HUES6 (cell line): ENCODE measurements at regions not wholly inside any gene's neighbourhood (a gene's known extent, or its start where the extent isn't known, plus 50 kb on each side); places are given as distances from the start of the nearest gene placed in this dataset.
"Not testable (repeated sequence)": the region's sequence is repeated elsewhere in the genome, so short reads cannot be mapped to it uniquely, and the experiment has no call there.

Experiments
- H3K27ac ChIP-seq: 2 replicates; pipeline ENCODE4 v1.7.0; 2013; ENCODE audit warnings: low read depth, mild to moderate bottlenecking, low read length, inconsistent platforms
- H3K27me3 ChIP-seq: 2 replicates; pipeline ENCODE4 v1.6.1; 2013; ENCODE audit warnings: low read length; ENCODE audit not compliant: control insufficient read depth, insufficient read depth
- H3K36me3 ChIP-seq: 2 replicates; pipeline ENCODE4 v1.6.1; 2013; ENCODE audit warnings: low read length; ENCODE audit not compliant: control insufficient read depth, insufficient read depth
- H3K4me1 ChIP-seq: 2 replicates; pipeline ENCODE4 v1.6.1; 2013; ENCODE audit warnings: low read length; ENCODE audit not compliant: control insufficient read depth, insufficient read depth
- H3K4me3 ChIP-seq: 2 replicates; pipeline ENCODE4 v1.5.1; 2013; ENCODE audit warnings: low read depth, low read length
- H3K9ac ChIP-seq: one replicate; pipeline ENCODE4 v1.6.1; 2013; ENCODE audit warnings: mild to moderate bottlenecking, low read length
- H3K9me3 ChIP-seq: 2 replicates; pipeline ENCODE4 v1.6.1; 2013; ENCODE audit warnings: low read depth, low read length; ENCODE audit not compliant: control insufficient read depth, insufficient read depth

- H3K4me1 ChIP-seq = no peaks in the 10 kb centered on the region
- no peak overlapping the region for H3K27ac ChIP-seq
- no peak overlapping the region for H3K9ac ChIP-seq
- no peak overlapping the region for H3K4me3 ChIP-seq
- no peaks in the 10 kb centered on the region for H3K36me3 ChIP-seq
- no peaks in the 10 kb centered on the region for H3K27me3 ChIP-seq
- H3K9me3 ChIP-seq = peaks cover 1% of the 10 kb centered on the region; the same call in 1 of the 2 replicates
These were observed 804.8 kb downstream of the SLITRK1 start for GRCh38 chr13:83077499-83077898.

DNA sequence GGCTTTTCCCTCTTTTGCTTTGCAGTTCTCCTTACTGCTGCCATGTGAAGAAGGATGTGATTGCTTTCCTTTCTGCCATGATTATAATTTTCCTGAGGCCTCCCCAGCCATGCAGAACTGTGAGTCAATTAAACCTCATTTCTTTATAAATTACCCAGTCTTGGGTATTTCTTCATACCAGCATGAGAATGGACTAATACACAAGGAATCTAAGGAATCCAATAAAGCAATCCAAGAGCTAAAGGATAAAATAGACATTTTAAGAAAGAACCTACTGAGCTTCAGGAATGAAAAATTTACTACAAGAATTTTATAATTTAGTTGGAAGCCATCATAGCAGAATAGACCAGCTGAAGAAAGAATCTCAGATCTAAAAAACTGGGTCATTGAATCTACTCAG is 808.3 kb downstream of the SLITRK1 start:
- not testable (repeated sequence) for H3K27me3 ChIP-seq, H3K27ac ChIP-seq, H3K36me3 ChIP-seq, H3K4me3 ChIP-seq, H3K9me3 ChIP-seq, H3K4me1 ChIP-seq, H3K9ac ChIP-seq

GRCh38 chr13:83065108-83065507 is 817.2 kb downstream of the SLITRK1 start:
- Histone ChIP-seq H3K27ac (no peak overlapping the region), H3K9me3 (no peaks in the 10 kb centered on the region), H3K4me1 (no peaks in the 10 kb centered on the region), H3K9ac (no peak overlapping the region), H3K4me3 (no peak overlapping the region), H3K36me3 (no peaks in the 10 kb centered on the region), H3K27me3 (no peaks in the 10 kb centered on the region)

DNA sequence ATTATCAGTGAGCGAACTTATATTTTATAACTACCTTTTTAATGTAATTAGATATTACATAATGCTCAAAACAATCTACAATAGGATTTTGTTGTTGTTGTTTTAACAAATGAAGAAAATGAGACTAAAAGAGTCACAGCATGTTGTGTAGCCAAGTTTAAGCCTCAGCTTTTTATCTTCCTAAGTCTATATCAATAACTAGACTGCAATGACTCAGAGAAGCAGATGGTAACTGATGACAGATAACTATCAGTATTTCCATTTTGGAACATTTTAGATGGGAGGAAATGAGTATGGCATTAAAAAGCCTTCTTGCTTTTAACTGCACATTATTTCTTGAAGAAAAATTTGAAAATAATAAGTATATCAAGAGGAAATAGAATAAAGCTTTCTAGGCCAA is 825.2 kb downstream of the SLITRK1 start:
- no peaks in the 10 kb centered on the region for H3K4me1 ChIP-seq
- no peaks in the 10 kb centered on the region for H3K9me3 ChIP-seq
- H3K36me3 ChIP-seq = no peaks in the 10 kb centered on the region
- H3K9ac ChIP-seq = no peak overlapping the region
- no peak overlapping the region for H3K4me3 ChIP-seq
- H3K27me3 ChIP-seq = no peaks in the 10 kb centered on the region
- H3K27ac ChIP-seq = no peak overlapping the region

DNA sequence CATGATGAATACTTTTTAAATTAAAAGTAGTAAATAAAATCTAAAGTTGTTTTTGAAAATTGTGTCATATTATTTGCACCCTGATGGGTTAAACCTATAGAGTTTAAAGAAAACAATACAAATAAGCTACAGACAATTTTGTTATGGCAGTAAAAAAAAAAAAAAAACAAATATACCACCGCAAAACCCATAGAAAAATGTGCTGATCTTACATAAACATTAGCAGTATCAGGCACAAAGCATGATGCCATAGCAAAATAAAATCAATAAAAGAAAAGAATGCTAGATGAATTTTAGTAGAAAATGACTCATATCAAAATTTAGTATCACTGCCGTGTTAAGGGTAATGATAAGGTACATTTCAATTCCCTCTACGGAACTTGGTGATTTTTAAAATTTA is 826.0 kb downstream of the SLITRK1 start:
- H3K27ac ChIP-seq = no peak overlapping the region
- no peaks in the 10 kb centered on the region for H3K4me1 ChIP-seq
- H3K9me3 ChIP-seq = no peaks in the 10 kb centered on the region
- H3K27me3 ChIP-seq = no peaks in the 10 kb centered on the region
- no peaks in the 10 kb centered on the region for H3K36me3 ChIP-seq
- no peak overlapping the region for H3K4me3 ChIP-seq
- no peak overlapping the region for H3K9ac ChIP-seq

- Histone ChIP-seq H3K9me3 (no peaks in the 10 kb centered on the region), H3K4me1 (no peaks in the 10 kb centered on the region), H3K27ac (no peak overlapping the region), H3K27me3 (no peaks in the 10 kb centered on the region), H3K9ac (no peak overlapping the region), H3K4me3 (no peak overlapping the region), H3K36me3 (no peaks in the 10 kb centered on the region)
These were observed 833.9 kb downstream of the SLITRK1 start for GRCh38 chr13:83048419-83048818.

DNA sequence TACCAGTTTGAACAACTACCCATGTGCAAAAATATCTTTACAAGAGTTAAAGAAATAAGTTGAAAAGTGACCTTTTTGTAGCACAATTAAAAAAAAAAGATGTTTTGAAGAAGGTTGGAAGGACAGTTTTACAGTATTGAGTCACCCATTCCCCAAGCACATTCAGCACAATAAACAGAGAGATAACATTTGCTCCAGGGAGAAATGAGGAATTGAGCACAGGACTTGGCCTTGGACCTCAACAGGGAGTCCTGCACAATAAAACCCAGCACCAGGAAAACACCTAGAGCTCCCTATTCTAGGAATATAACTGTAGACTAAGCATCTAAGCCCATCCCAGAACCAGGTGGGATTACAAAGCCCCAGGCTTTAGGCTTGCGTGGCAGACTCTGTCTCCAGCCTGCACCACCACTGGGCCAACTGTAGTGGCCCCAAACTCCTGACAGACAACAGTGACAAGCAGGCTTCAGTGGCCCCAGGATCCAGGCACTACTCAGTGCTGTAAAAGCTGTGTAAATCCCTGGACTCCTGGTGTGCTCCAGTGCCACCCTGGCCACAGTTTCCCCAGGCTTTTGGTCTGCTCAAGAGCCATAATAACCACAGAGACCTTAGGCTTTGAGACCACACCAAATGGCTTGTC is 857.2 kb downstream of the SLITRK1 start:
- Histone ChIP-seq H3K27ac (no peak overlapping the region), H3K9ac (no peak overlapping the region), H3K4me3 (no peak overlapping the region), H3K9me3 (no peaks in the 10 kb centered on the region), H3K36me3 (no peaks in the 10 kb centered on the region), H3K4me1 (no peaks in the 10 kb centered on the region), H3K27me3 (no peaks in the 10 kb centered on the region)

DNA sequence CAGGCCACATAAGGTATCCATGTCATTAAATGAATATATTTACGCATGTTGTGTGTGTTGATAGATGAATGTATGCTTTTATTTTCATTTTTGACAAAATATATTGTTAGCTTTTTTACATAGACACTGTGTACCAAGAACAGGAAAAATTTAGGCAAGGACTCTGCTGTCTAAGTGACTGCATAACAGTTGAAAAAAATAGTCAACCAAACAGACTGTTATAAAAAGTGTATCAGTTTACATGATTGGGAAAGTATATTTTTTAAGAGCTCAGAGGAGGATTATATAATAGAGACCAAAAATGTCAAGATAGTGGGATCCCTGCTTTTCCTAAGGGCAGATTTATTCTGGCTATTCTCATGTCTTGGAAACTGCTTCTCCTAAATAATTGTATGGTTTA is 858.0 kb downstream of the SLITRK1 start:
- Histone ChIP-seq H3K36me3 (no peaks in the 10 kb centered on the region), H3K4me1 (no peaks in the 10 kb centered on the region), H3K27ac (no peak overlapping the region), H3K9me3 (no peaks in the 10 kb centered on the region), H3K27me3 (no peaks in the 10 kb centered on the region), H3K4me3 (no peak overlapping the region), H3K9ac (no peak overlapping the region)

- Histone ChIP-seq H3K27me3 (no peaks in the 10 kb centered on the region), H3K9me3 (no peaks in the 10 kb centered on the region), H3K27ac (no peak overlapping the region), H3K4me1 (no peaks in the 10 kb centered on the region), H3K36me3 (no peaks in the 10 kb centered on the region), H3K4me3 (no peak overlapping the region), H3K9ac (no peak overlapping the region)
These were observed 862.3 kb downstream of the SLITRK1 start for GRCh38 chr13:83019986-83020385.

DNA sequence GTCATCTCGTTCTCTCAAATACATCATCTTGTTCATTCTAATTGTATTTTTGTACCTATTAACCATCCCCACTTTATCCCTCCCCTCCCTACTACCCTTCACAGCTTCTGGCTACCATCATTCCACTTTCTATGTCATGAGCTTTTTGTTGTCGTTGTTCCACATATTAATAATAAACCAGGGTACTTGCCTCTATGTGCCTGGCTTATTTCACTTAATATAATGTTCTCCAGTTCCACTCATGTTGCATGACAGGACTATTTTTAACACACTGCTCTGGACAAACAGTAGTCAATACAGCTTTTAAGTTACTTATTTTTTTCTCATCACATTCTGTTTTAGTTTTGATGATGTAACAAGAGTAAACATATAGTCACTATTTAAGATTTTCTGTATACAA is 872.3 kb downstream of the SLITRK1 start:
- no peaks in the 10 kb centered on the region for H3K27me3 ChIP-seq
- no peak overlapping the region for H3K27ac ChIP-seq
- H3K36me3 ChIP-seq = no peaks in the 10 kb centered on the region
- no peaks in the 10 kb centered on the region for H3K4me1 ChIP-seq
- no peaks in the 10 kb centered on the region for H3K9me3 ChIP-seq
- no peak overlapping the region for H3K9ac ChIP-seq
- H3K4me3 ChIP-seq = no peak overlapping the region

DNA sequence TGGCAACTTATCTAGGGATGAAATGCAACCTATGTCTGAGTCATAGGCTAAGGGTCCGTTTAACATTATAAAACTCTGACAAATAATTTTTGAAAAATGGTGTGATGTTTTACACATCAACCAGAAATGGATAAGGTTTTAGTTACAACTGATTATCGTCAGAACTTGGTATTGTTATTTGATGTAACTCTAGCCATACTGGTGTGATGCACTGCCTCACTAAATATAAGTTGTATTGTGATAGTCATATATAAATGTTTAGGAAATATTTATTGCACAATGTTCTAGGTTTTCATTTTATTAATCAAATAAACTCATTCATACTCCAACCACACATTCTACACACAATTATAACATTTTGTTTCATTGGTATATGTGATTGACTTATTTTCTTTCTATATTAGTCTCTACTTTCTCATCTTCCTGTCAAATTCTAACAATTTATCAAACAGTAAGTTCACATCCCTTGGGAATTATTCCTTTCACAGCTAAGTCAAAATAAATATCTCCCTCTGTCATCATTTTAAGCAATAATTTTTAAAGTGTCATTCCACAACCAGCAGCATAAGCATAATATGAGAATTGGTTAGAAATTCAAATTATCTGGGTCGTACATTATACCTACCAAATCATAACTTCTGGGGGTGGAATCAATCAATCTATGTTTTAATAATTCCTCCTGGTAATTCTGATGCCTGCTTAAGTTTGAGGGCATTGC is 873.9 kb downstream of the SLITRK1 start:
- no peak overlapping the region for H3K27ac ChIP-seq
- no peaks in the 10 kb centered on the region for H3K27me3 ChIP-seq
- H3K4me1 ChIP-seq = no peaks in the 10 kb centered on the region
- H3K4me3 ChIP-seq = no peak overlapping the region
- no peaks in the 10 kb centered on the region for H3K9me3 ChIP-seq
- H3K36me3 ChIP-seq = no peaks in the 10 kb centered on the region
- no peak overlapping the region for H3K9ac ChIP-seq
